ENCODE measurements at regions not wholly inside any gene's neighbourhood (a gene's known extent, or its start where the extent isn't known, plus 50 kb on each side); places are given as distances from the start of the nearest gene placed in this dataset.

- no peaks in the 10 kb centered on the region for H3K9me3 ChIP-seq (ENCODE audit: control insufficient read depth, insufficient read depth, low read depth, low read length)
- DNase-seq (ENCODE audit: low read depth, low spot score) (no peak), ATAC-seq (no peak)
- no peak overlapping the region for H3K4me3 ChIP-seq (ENCODE audit: low read depth in 2 of 2, low read length in 2 of 2)
- H3K36me3 ChIP-seq (ENCODE audit: control insufficient read depth, insufficient read depth, low read length): no peaks in the 10 kb centered on the region
- ChIA-PET CTCF (no interaction called here), POLR2A (no interaction called here)
- TF ChIP-seq TCF7L2 (IDR thresholded peaks at IDR 0.05; ENCODE audit: low read depth, low read length) (no peak), POLR2AphosphoS5 (IDR thresholded peaks at IDR 0.05; ENCODE audit: low read depth, low read length) (no peak), SIN3A (IDR thresholded peaks at IDR 0.05; ENCODE audit: borderline replicate concordance, insufficient read depth, low read depth, low read length) (no peak), CTCF (IDR thresholded peaks at IDR 0.05) (no peak)
- TF ChIP-seq, protein P1, sequence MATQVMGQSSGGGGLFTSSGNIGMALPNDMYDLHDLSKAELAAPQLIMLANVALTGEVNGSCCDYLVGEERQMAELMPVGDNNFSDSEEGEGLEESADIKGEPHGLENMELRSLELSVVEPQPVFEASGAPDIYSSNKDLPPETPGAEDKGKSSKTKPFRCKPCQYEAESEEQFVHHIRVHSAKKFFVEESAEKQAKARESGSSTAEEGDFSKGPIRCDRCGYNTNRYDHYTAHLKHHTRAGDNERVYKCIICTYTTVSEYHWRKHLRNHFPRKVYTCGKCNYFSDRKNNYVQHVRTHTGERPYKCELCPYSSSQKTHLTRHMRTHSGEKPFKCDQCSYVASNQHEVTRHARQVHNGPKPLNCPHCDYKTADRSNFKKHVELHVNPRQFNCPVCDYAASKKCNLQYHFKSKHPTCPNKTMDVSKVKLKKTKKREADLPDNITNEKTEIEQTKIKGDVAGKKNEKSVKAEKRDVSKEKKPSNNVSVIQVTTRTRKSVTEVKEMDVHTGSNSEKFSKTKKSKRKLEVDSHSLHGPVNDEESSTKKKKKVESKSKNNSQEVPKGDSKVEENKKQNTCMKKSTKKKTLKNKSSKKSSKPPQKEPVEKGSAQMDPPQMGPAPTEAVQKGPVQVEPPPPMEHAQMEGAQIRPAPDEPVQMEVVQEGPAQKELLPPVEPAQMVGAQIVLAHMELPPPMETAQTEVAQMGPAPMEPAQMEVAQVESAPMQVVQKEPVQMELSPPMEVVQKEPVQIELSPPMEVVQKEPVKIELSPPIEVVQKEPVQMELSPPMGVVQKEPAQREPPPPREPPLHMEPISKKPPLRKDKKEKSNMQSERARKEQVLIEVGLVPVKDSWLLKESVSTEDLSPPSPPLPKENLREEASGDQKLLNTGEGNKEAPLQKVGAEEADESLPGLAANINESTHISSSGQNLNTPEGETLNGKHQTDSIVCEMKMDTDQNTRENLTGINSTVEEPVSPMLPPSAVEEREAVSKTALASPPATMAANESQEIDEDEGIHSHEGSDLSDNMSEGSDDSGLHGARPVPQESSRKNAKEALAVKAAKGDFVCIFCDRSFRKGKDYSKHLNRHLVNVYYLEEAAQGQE (IDR thresholded peaks at IDR 0.05; ENCODE audit: insufficient read depth in 1 of 2, low read depth in 2 of 2, low read length in 1 of 2): no peak
- intact Hi-C loops (cut with micrococcal nuclease; ENCODE audit: unreplicated experiment) (no loop called here), in situ Hi-C loops (cut with HindIII; ENCODE audit: low pct_unique_long_range_greater_than_20kb, low sequenced_read_pairs) (no loop called here)
- no peak overlapping the region for H3K27ac ChIP-seq (ENCODE audit: low read length)
- H3K27me3 ChIP-seq (ENCODE audit: control insufficient read depth, insufficient read depth, low read length): no peaks in the 10 kb centered on the region
- BruUV-seq (replicated peaks): no TSS peak
- H3K4me1 ChIP-seq (ENCODE audit: control insufficient read depth, insufficient read depth, low read length): no peaks in the 10 kb centered on the region
Measured at GRCh38 chr5:100644185-100644584, 109.0 kb downstream of the FAM174A start.

- BruUV-seq (replicated peaks): no TSS peak
- CTCF ChIA-PET: no interaction called here
- POLR2A ChIA-PET: no interaction called here
Measured at GRCh38 chr5:100644776-100645175, 109.6 kb downstream of the FAM174A start.

More at GRCh38 chr5:100644776-100645175, 109.6 kb downstream of the FAM174A start:
- no peak overlapping the region for H3K27ac ChIP-seq (ENCODE audit: low read length)
- H3K9me3 ChIP-seq (ENCODE audit: control insufficient read depth, insufficient read depth, low read depth, low read length): no peaks in the 10 kb centered on the region
- in situ Hi-C loops (cut with HindIII; ENCODE audit: low pct_unique_long_range_greater_than_20kb, low sequenced_read_pairs): no loop called here
- DNase-seq (ENCODE audit: low read depth, low spot score) (no peak), ATAC-seq (no peak)
- no peaks in the 10 kb centered on the region for H3K4me1 ChIP-seq (ENCODE audit: control insufficient read depth, insufficient read depth, low read length)
- no peak overlapping the region for H3K4me3 ChIP-seq (ENCODE audit: low read depth in 2 of 2, low read length in 2 of 2)
- TF ChIP-seq, protein P1 (IDR thresholded peaks at IDR 0.05; ENCODE audit: insufficient read depth in 1 of 2, low read depth in 2 of 2, low read length in 1 of 2): no peak
- intact Hi-C loops (cut with micrococcal nuclease; ENCODE audit: unreplicated experiment): no loop called here
- H3K36me3 ChIP-seq (ENCODE audit: control insufficient read depth, insufficient read depth, low read length): no peaks in the 10 kb centered on the region
- no peaks in the 10 kb centered on the region for H3K27me3 ChIP-seq (ENCODE audit: control insufficient read depth, insufficient read depth, low read length)
